CD8-positive, alpha-beta memory T cell (primary cell): ENCODE measurements at regions not wholly inside any gene's neighbourhood (a gene's known extent, or its start where the extent isn't known, plus 50 kb on each side); places are given as distances from the start of the nearest gene placed in this dataset.
A peak's percentile ranks its signal among the peaks of the same experiment; 100 is the strongest.

Experiments
- CTCF ChIA-PET: fragments of 350-600 bp; sonication (Branson Sonifier 250); formaldehyde crosslinking; loops from one replicate; lab custom pipeline; 2021; ENCODE audit warnings: antibody characterized with exemption; lab: Charles Lee
- POLR2A ChIA-PET: fragments of 350-600 bp; sonication (Branson Sonifier 250); formaldehyde crosslinking; loops from one replicate; lab custom pipeline; 2021; ENCODE audit warnings: antibody characterized with exemption; lab: Charles Lee
- DNase-seq, 5 donors: peaks; one replicate each; pipeline versions ENCODE4 v3.0.0 to v3.0.0-alpha.2; 2020 to 2022; ENCODE audit warnings: mixed read lengths in 1 of 5
- H3K27ac ChIP-seq: one replicate; pipeline ENCODE4 v1.7.0; 2013; ENCODE audit warnings: low read depth, mild to moderate bottlenecking, low read length, moderate library complexity
- H3K27me3 ChIP-seq: 2 replicates; pipeline ENCODE4 v1.7.0; 2013; ENCODE audit warnings: low read length, mild to moderate bottlenecking; ENCODE audit not compliant: insufficient read depth, poor library complexity, severe bottlenecking
- H3K36me3 ChIP-seq: 2 replicates; pipeline ENCODE4 v1.7.0; 2013; ENCODE audit warnings: mild to moderate bottlenecking, low read length, moderate library complexity; ENCODE audit not compliant: insufficient read depth
- H3K4me1 ChIP-seq: 2 replicates; pipeline ENCODE4 v1.7.0; 2013; ENCODE audit warnings: mild to moderate bottlenecking, low read length, moderate library complexity; ENCODE audit not compliant: insufficient read depth
- H3K4me3 ChIP-seq: 2 replicates; pipeline ENCODE4 v1.7.0; 2013; ENCODE audit warnings: mild to moderate bottlenecking, low read length
- H3K9me3 ChIP-seq: 2 replicates; pipeline ENCODE4 v1.7.0; 2013; ENCODE audit warnings: mild to moderate bottlenecking, low read length
- H3K27ac Mint-ChIP-seq, 8 donors: one replicate each; pipeline ENCODE4 v1.8.0; 2020 to 2021; ENCODE audit warnings: mixed read lengths in 8 of 8, mild to moderate bottlenecking in 6 of 8, inconsistent platforms in 3 of 8, moderate library complexity in 3 of 8
- H3K27me3 Mint-ChIP-seq, 2 donors: one replicate each; pipeline ENCODE4 v1.8.0; 2020 to 2021; ENCODE audit warnings: mixed read lengths in 2 of 2, mild to moderate bottlenecking in 1 of 2, moderate library complexity in 1 of 2
- H3K36me3 Mint-ChIP-seq, 3 donors: one replicate each; pipeline ENCODE4 v1.8.0; 2020 to 2021; ENCODE audit warnings: mixed read lengths in 3 of 3, inconsistent platforms in 1 of 3, mild to moderate bottlenecking in 1 of 3
- H3K4me1 Mint-ChIP-seq, 3 donors: one replicate each; pipeline ENCODE4 v1.8.0; 2020 to 2021; ENCODE audit warnings: mixed read lengths in 3 of 3, inconsistent platforms in 1 of 3, mild to moderate bottlenecking in 1 of 3
- H3K4me3 Mint-ChIP-seq, 7 donors: one replicate each; pipeline ENCODE4 v1.8.0; 2020 to 2021; ENCODE audit warnings: mixed read lengths in 7 of 7, mild to moderate bottlenecking in 6 of 7, moderate library complexity in 4 of 7, inconsistent platforms in 2 of 7
- H3K9me3 Mint-ChIP-seq, 5 donors: one replicate each; pipeline ENCODE4 v1.8.0; 2020 to 2022; ENCODE audit warnings: mixed read lengths in 5 of 5, mild to moderate bottlenecking in 3 of 5, moderate library complexity in 2 of 5, inconsistent platforms in 1 of 5

DNA sequence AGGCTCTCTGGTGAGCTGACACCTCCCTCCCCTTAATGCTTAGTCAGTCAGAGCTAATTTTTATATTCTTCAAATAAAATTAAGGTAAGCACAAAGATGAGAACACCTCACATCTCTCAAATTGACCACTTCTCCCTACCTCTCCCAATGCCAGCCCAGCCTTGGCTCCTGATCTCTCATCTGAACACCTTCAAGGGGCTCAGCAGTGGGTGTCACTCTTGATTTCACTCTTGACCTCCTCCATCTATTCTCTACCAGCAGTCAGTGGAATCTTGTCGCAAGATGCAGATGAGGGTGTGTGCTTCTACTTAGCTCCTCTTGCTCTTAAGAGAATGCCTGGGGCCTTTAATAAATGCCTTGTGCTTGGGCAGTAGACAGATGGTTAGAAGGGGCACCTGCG, 309.0 kb upstream of the IRX3 start:
- ChIA-PET POLR2A (no interaction called here), CTCF (no interaction called here)
- Histone ChIP-seq H3K27ac (no peak overlapping the region), H3K36me3 (no peaks in the 10 kb centered on the region), H3K9me3 (no peaks in the 10 kb centered on the region), H3K4me3 (no peak overlapping the region), H3K27me3 (no peaks in the 10 kb centered on the region), H3K4me1 (no peaks in the 10 kb centered on the region)
- H3K9me3 Mint-ChIP-seq, result peaks cover 3 to 8% (median 4%) of the 10 kb centered on the region in 5 donors
- H3K4me1 Mint-ChIP-seq, result no peaks in the 10 kb centered on the region
- H3K4me3 Mint-ChIP-seq, result no peak overlapping the region
- no peak for DNase-seq
- H3K27ac Mint-ChIP-seq, result no peak overlapping the region
- peaks cover 6 to 17% of the 10 kb centered on the region in 2 donors for H3K27me3 Mint-ChIP-seq
- no peaks in the 10 kb centered on the region for H3K36me3 Mint-ChIP-seq

DNA sequence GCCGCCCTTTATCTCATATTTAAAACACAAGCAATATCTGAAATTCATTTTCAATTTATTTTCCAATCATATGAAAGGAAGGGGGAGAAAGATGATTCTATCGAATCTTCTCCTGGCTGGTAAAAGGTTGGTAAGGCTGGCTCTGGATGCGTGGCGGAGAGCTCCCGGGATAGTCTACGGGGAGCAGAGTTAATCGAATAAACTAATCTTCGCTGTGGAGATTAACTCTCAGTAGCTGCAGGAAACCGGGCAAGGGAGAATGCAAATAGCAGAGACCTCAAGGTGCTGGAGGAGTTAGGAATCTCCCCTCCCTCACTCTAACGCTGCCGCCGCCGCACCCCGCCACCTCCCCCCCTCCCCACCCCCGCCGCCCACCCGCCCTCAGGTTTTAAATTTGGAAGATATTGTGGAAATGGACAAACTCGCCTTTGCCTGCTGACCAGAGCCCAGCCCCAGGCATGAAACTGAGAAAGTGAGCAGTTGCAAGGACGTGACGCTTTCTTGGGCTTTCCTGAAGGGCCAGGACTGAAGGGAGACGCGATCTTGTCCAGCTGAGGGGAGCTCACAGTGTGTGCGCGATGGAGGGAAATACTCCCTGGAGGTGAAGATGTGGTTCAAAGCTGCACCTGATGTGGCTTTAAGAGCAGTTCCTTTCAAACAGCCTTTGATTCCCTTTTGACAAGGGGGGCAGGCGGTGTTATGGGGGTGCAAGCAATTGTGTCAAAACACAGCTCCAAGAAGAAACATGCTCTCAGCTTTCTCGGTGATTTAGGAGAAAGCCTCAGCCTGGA, 308.2 kb upstream of the IRX3 start:
- H3K36me3 Mint-ChIP-seq, result no peaks in the 10 kb centered on the region
- peaks cover 6 to 17% of the 10 kb centered on the region in 2 donors for H3K27me3 Mint-ChIP-seq
- Histone ChIP-seq H3K27ac (no peak overlapping the region), H3K9me3 (no peaks in the 10 kb centered on the region), H3K4me3 (no peak overlapping the region), H3K4me1 (no peaks in the 10 kb centered on the region), H3K27me3 (no peaks in the 10 kb centered on the region), H3K36me3 (no peaks in the 10 kb centered on the region)
- no peak overlapping the region for H3K4me3 Mint-ChIP-seq
- peaks cover under 1 to 5% (median 4%) of the 10 kb centered on the region in 5 donors for H3K9me3 Mint-ChIP-seq
- ChIA-PET POLR2A (no interaction called here), CTCF (no interaction called here)
- H3K4me1 Mint-ChIP-seq, result no peaks in the 10 kb centered on the region
- DNase-seq, result no peak
- H3K27ac Mint-ChIP-seq, result peak overlapping the region in 1 of 8 donors; percentile 52

DNA sequence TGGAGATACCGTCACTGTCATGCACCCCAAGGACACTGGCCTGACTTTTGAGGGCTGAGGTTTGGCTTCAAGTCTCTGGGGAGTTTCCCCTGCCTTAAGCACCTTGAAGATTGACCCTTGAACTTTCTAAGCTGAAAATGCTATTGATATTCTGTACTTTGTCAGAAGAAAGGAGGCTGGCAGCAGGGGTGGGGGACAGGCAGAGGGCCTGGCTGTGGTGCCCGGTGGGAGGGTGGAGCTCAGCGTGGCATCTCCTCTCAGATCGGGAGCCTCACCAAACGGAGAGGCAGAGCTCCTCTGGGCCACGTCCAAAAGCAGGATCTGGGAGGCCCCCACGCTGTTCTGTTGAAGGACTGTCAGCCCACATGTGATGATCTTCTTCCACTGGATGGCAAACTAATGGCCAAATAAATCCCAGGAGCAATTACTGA, 305.2 kb upstream of the IRX3 start:
- Histone ChIP-seq H3K27me3 (no peaks in the 10 kb centered on the region), H3K4me1 (no peaks in the 10 kb centered on the region), H3K9me3 (no peaks in the 10 kb centered on the region), H3K4me3 (no peak overlapping the region), H3K36me3 (no peaks in the 10 kb centered on the region), H3K27ac (no peak overlapping the region)
- Mint-ChIP-seq H3K27me3 (peaks cover 4 to 17% of the 10 kb centered on the region in 2 donors), H3K9me3 (peaks cover 0 to 4% (median 0%) of the 10 kb centered on the region in 5 donors), H3K36me3 (no peaks in the 10 kb centered on the region), H3K4me1 (no peaks in the 10 kb centered on the region), H3K27ac (no peak overlapping the region), H3K4me3 (no peak overlapping the region)
- CTCF ChIA-PET, result no interaction called here
- POLR2A ChIA-PET, result no interaction called here
- DNase-seq, result no peak

DNA sequence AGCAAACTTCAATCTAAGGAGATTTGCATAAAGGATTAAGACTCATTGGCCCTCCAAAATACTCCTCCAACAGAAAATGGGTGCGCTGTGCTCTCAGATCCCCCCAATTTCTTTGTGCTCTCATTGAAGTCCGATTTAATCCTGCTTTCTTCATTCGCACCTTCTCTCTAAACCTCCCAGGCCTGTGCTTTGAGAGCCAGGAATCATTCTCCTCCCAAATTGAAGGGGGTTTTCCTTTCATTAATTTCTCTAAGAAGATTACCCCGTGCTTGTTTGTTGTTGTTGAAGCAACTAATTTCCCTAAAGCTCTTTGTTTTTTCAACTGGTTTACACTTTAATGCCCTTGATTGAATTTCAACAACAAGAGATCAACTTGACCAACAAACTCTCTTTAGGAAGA, 304.2 kb upstream of the IRX3 start:
- no peak overlapping the region for H3K4me3 ChIP-seq
- H3K36me3 ChIP-seq, result no peaks in the 10 kb centered on the region
- no peak overlapping the region for H3K4me3 Mint-ChIP-seq
- no peak overlapping the region for H3K27ac ChIP-seq
- no peak overlapping the region for H3K27ac Mint-ChIP-seq
- no peaks in the 10 kb centered on the region for H3K9me3 ChIP-seq
- H3K27me3 ChIP-seq, result no peaks in the 10 kb centered on the region
- ChIA-PET CTCF (no interaction called here), POLR2A (no interaction called here)
- H3K9me3 Mint-ChIP-seq, result peaks cover 0 to 4% (median 0%) of the 10 kb centered on the region in 5 donors
- DNase-seq, result no peak
- H3K4me1 ChIP-seq, result no peaks in the 10 kb centered on the region
- no peaks in the 10 kb centered on the region for H3K4me1 Mint-ChIP-seq
- H3K27me3 Mint-ChIP-seq, result peaks cover 4 to 12% of the 10 kb centered on the region in 2 donors
- no peaks in the 10 kb centered on the region for H3K36me3 Mint-ChIP-seq

DNA sequence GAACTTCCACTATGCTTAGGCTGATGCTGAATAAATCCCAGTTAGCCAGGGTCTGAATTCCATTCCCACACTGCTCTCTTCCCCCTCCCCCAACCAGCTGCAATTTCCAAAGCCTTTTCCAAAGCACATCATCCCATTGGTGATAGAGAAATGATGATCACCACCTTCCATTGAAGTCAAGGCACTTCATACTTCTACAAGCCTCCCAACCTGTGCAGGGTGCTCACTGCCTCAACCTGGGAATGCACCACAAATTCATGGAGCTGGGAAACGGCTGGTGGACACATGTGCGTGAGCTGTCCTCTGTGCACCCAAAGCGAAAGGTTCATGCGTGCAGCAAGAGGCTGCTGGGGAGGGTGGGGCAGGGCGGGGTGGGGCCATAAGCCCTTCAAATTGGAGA, 302.7 kb upstream of the IRX3 start:
- CTCF ChIA-PET, result no interaction called here
- no peaks in the 10 kb centered on the region for H3K4me1 Mint-ChIP-seq
- POLR2A ChIA-PET, result no interaction called here

GRCh38 chr16:54588026-54588425, 301.4 kb upstream of the IRX3 start:
- H3K4me1 ChIP-seq, result no peaks in the 10 kb centered on the region
- POLR2A ChIA-PET, result no interaction called here
- Mint-ChIP-seq H3K36me3 (no peaks in the 10 kb centered on the region), H3K27me3 (peaks cover 0 to 3% of the 10 kb centered on the region in 2 donors), H3K9me3 (peaks cover 0 to 6% (median 0%) of the 10 kb centered on the region in 5 donors), H3K27ac (no peak overlapping the region), H3K4me3 (no peak overlapping the region), H3K4me1 (no peaks in the 10 kb centered on the region)
- CTCF ChIA-PET, result no interaction called here
- no peak overlapping the region for H3K27ac ChIP-seq
- H3K4me3 ChIP-seq, result no peak overlapping the region
- no peaks in the 10 kb centered on the region for H3K27me3 ChIP-seq
- no peaks in the 10 kb centered on the region for H3K36me3 ChIP-seq
- no peak for DNase-seq
- H3K9me3 ChIP-seq, result no peaks in the 10 kb centered on the region

More for the DNA sequence above, 302.7 kb upstream of the IRX3 start:
- no peak for DNase-seq
- H3K27ac ChIP-seq, result no peak overlapping the region
- no peak overlapping the region for H3K4me3 ChIP-seq
- Mint-ChIP-seq H3K4me3 (no peak overlapping the region), H3K27me3 (peaks cover 0 to 4% of the 10 kb centered on the region in 2 donors), H3K36me3 (no peaks in the 10 kb centered on the region), H3K9me3 (peaks cover 0 to 6% (median 0%) of the 10 kb centered on the region in 5 donors), H3K27ac (no peak overlapping the region)
- H3K27me3 ChIP-seq, result no peaks in the 10 kb centered on the region
- no peaks in the 10 kb centered on the region for H3K4me1 ChIP-seq
- no peaks in the 10 kb centered on the region for H3K36me3 ChIP-seq
- H3K9me3 ChIP-seq, result no peaks in the 10 kb centered on the region

DNA sequence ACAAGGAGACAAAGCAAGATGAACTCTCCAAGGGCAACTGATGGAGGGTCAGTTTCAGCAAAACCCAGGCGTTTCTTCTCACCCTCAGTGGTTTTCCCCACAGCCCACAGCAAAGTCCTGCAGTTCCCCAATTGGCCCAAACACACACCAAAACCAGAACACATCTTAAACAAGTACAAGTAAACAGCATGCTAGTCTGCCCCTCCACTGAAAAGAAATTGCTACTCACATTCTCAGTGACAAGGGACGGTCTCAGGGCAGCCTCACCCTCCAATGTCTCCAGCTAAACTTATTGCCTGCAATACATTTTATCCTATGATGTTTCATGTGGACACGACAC, 300.6 kb upstream of the IRX3 start:
- no peaks in the 10 kb centered on the region for H3K36me3 ChIP-seq
- H3K4me3 ChIP-seq, result no peak overlapping the region
- H3K27me3 ChIP-seq, result no peaks in the 10 kb centered on the region
- H3K27ac ChIP-seq, result no peak overlapping the region
- no peaks in the 10 kb centered on the region for H3K4me1 Mint-ChIP-seq
- H3K9me3 ChIP-seq, result no peaks in the 10 kb centered on the region
- CTCF ChIA-PET, result no interaction called here
- H3K4me3 Mint-ChIP-seq, result no peak overlapping the region
- no peaks in the 10 kb centered on the region for H3K4me1 ChIP-seq
- DNase-seq, result no peak
- POLR2A ChIA-PET, result no interaction called here
- H3K27me3 Mint-ChIP-seq, result no peaks in the 10 kb centered on the region
- no peaks in the 10 kb centered on the region for H3K36me3 Mint-ChIP-seq
- H3K27ac Mint-ChIP-seq, result no peak overlapping the region
- H3K9me3 Mint-ChIP-seq, result peaks cover 0 to 6% (median 0%) of the 10 kb centered on the region in 5 donors

GRCh38 chr16:54586474-54587175, 300.0 kb upstream of the IRX3 start:
- Histone ChIP-seq H3K9me3 (no peaks in the 10 kb centered on the region), H3K36me3 (no peaks in the 10 kb centered on the region), H3K27me3 (no peaks in the 10 kb centered on the region), H3K4me3 (no peak overlapping the region), H3K4me1 (no peaks in the 10 kb centered on the region), H3K27ac (no peak overlapping the region)
- Mint-ChIP-seq H3K4me3 (no peak overlapping the region), H3K36me3 (no peaks in the 10 kb centered on the region), H3K27ac (no peak overlapping the region), H3K27me3 (no peaks in the 10 kb centered on the region), H3K4me1 (no peaks in the 10 kb centered on the region), H3K9me3 (peaks cover 0 to 6% (median 0%) of the 10 kb centered on the region in 5 donors)
- CTCF ChIA-PET, result no interaction called here
- POLR2A ChIA-PET, result no interaction called here
- no peak for DNase-seq
